22Rv1 (cell line): ENCODE measurements at regions not wholly inside any gene's neighbourhood (a gene's known extent, or its start where the extent isn't known, plus 50 kb on each side); places are given as distances from the start of the nearest gene placed in this dataset.

Experiments used
- ZFX ChIP-seq: fragments of 450-650 bp; IDR thresholded peaks from 2 replicates; pipeline ENCODE4 v1.6.1; 2017; ENCODE audit warnings: antibody characterized with exemption, borderline replicate concordance
- TF ChIP-seq, protein P1 (sequence below): fragments of 450-650 bp; IDR thresholded peaks from 2 replicates; pipeline ENCODE4 v1.5.1; 2017; ENCODE audit warnings: mild to moderate bottlenecking

DNA sequence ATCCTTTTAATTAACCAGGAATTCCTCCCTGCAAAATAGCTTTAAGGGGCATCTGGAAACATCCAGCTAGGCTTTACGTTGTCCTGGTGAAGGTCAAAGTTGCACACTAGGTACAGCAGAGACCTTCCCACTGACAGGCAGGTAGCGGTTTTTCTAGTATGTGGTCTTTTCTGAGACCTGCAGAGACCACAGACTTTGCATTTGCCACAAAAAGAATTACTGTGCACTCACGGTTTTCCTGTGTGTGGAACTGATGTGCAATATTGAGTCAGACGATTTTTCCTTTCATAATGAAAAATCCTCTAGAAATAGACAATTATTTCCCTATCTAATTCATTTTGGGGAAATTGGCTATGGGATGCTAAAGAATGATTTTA is 417.0 kb upstream of the ADAMTSL1 start:
- TF ChIP-seq, protein P1, sequence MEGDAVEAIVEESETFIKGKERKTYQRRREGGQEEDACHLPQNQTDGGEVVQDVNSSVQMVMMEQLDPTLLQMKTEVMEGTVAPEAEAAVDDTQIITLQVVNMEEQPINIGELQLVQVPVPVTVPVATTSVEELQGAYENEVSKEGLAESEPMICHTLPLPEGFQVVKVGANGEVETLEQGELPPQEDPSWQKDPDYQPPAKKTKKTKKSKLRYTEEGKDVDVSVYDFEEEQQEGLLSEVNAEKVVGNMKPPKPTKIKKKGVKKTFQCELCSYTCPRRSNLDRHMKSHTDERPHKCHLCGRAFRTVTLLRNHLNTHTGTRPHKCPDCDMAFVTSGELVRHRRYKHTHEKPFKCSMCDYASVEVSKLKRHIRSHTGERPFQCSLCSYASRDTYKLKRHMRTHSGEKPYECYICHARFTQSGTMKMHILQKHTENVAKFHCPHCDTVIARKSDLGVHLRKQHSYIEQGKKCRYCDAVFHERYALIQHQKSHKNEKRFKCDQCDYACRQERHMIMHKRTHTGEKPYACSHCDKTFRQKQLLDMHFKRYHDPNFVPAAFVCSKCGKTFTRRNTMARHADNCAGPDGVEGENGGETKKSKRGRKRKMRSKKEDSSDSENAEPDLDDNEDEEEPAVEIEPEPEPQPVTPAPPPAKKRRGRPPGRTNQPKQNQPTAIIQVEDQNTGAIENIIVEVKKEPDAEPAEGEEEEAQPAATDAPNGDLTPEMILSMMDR: no peak
- TF ChIP-seq ZFX: no peak
